Ishikawa (cell line): ENCODE measurements at regions not wholly inside any gene's neighbourhood (a gene's known extent, or its start where the extent isn't known, plus 50 kb on each side); places are given as distances from the start of the nearest gene placed in this dataset.

Experiments used
- FOXM1 ChIP-seq: IDR thresholded peaks from 2 replicates; pipeline ENCODE4 v1.6.1; 2012; ENCODE audit warnings: low read depth, borderline replicate concordance
- MAX ChIP-seq: IDR thresholded peaks from 2 replicates; pipeline ENCODE4 v1.6.1; 2012
- RAD21 ChIP-seq: IDR thresholded peaks from 2 replicates; pipeline ENCODE4 v1.6.1; 2012; ENCODE audit warnings: low read depth
- REST ChIP-seq: IDR thresholded peaks from 2 replicates; pipeline ENCODE4 v1.6.1; 2012; ENCODE audit warnings: low read depth, mild to moderate bottlenecking
- TAF1 ChIP-seq: IDR thresholded peaks from 2 replicates; pipeline ENCODE4 v1.6.1; 2012; ENCODE audit warnings: low read depth, mild to moderate bottlenecking
- TCF12 ChIP-seq: IDR thresholded peaks from 2 replicates; pipeline ENCODE4 v1.6.1; 2012; ENCODE audit warnings: low read depth
- USF1 ChIP-seq: IDR thresholded peaks from 2 replicates; pipeline ENCODE4 v1.6.1; 2012
- YY1 ChIP-seq: IDR thresholded peaks from 2 replicates; pipeline ENCODE4 v1.6.1; 2012; ENCODE audit warnings: low read depth
- ZBTB7A ChIP-seq: IDR thresholded peaks from 2 replicates; pipeline ENCODE4 v1.6.1; 2012; ENCODE audit warnings: low read depth

- TF ChIP-seq RAD21 (no peak), YY1 (no peak), USF1 (no peak), REST (no peak), FOXM1 (no peak), TCF12 (no peak), ZBTB7A (no peak), MAX (no peak), TAF1 (no peak)
Measured at GRCh38 chr7:25864511-25864910, 287.5 kb upstream of the NFE2L3 start.
